ENCODE measurements at regions not wholly inside any gene's neighbourhood (a gene's known extent, or its start where the extent isn't known, plus 50 kb on each side); places are given as distances from the start of the nearest gene placed in this dataset.

DNA sequence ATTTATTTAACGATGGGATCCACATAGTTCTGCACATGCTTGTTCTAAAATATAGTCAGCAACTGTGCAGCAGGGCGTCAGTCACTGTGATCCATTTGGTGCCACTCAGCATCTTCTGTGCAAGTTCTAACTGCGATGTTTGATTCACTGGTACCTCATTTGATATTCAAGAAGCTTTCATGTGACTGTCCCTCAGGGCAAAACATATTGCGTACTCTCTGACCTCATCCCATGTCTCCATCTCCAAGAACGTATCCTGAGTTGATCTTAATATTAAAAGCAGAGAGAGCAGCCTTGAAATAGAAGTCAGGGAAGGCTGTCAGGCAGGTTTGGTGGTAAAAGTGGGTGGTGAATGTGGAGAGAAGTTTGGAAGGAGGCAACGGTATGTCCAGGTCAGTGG lies 116.5 kb upstream of the ATP10B start:
- no peak for TF ChIP-seq NFIC (IDR thresholded peaks at IDR 0.05)
- no peak for TF ChIP-seq FOXM1 (IDR thresholded peaks at IDR 0.05; ENCODE audit: borderline replicate concordance, low read depth)
- TF ChIP-seq CREB1 (IDR thresholded peaks at IDR 0.05; ENCODE audit: low read depth) = no peak
- no peak for TF ChIP-seq TCF12 (IDR thresholded peaks at IDR 0.05; ENCODE audit: low read depth)
- TF ChIP-seq, protein P1, sequence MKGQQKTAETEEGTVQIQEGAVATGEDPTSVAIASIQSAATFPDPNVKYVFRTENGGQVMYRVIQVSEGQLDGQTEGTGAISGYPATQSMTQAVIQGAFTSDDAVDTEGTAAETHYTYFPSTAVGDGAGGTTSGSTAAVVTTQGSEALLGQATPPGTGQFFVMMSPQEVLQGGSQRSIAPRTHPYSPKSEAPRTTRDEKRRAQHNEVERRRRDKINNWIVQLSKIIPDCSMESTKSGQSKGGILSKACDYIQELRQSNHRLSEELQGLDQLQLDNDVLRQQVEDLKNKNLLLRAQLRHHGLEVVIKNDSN (IDR thresholded peaks at IDR 0.05) = no peak
- no peak for TF ChIP-seq RAD21 (IDR thresholded peaks at IDR 0.05; ENCODE audit: low read depth)
- TF ChIP-seq EP300 (IDR thresholded peaks at IDR 0.05; ENCODE audit: borderline replicate concordance) = no peak
- TF ChIP-seq TEAD4 (IDR thresholded peaks at IDR 0.05) = no peak
- TF ChIP-seq CEBPB (IDR thresholded peaks at IDR 0.05) = no peak
- no peak for TF ChIP-seq EGR1 (IDR thresholded peaks at IDR 0.05)
- TF ChIP-seq REST (IDR thresholded peaks at IDR 0.05; ENCODE audit: low read depth) = no peak
- no peak for TF ChIP-seq ZBTB7A (IDR thresholded peaks at IDR 0.05; ENCODE audit: low read depth)
- TF ChIP-seq YY1 (IDR thresholded peaks at IDR 0.05; ENCODE audit: low read depth) = no peak
- TF ChIP-seq TAF1 (IDR thresholded peaks at IDR 0.05; ENCODE audit: low read depth) = no peak
- no peak for TF ChIP-seq MAX (IDR thresholded peaks at IDR 0.05)

DNA sequence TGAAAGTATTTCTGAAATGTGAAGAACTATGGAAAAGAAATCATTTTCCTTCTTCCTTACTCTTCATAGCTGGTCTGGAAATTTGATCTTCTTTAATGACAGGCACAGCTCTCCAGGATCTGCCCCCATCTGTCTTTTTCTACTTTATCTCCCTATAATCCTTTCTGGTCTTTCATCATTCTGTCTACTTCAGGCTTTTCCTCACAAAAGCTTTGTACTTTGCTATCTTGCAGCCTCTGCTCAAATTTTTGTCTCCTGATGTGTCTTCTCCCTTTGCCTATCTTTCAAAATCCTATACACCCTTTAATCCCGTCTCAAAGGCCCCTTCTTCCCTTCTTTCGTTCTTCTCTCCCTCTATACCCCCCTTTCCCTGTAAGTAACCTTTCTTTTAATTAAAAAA lies 114.9 kb upstream of the ATP10B start:
- no peak for TF ChIP-seq TCF12 (IDR thresholded peaks at IDR 0.05; ENCODE audit: low read depth)
- no peak for TF ChIP-seq TEAD4 (IDR thresholded peaks at IDR 0.05)
- TF ChIP-seq RAD21 (IDR thresholded peaks at IDR 0.05; ENCODE audit: low read depth) = no peak
- TF ChIP-seq REST (IDR thresholded peaks at IDR 0.05; ENCODE audit: low read depth) = no peak
- no peak for TF ChIP-seq CEBPB (IDR thresholded peaks at IDR 0.05)
- no peak for TF ChIP-seq CREB1 (IDR thresholded peaks at IDR 0.05; ENCODE audit: low read depth)
- TF ChIP-seq MAX (IDR thresholded peaks at IDR 0.05) = no peak
- no peak for TF ChIP-seq FOXM1 (IDR thresholded peaks at IDR 0.05; ENCODE audit: borderline replicate concordance, low read depth)
- TF ChIP-seq NFIC (IDR thresholded peaks at IDR 0.05) = no peak
- no peak for TF ChIP-seq ZBTB7A (IDR thresholded peaks at IDR 0.05; ENCODE audit: low read depth)
- TF ChIP-seq, protein P1 (IDR thresholded peaks at IDR 0.05) = no peak
- TF ChIP-seq EP300 (IDR thresholded peaks at IDR 0.05; ENCODE audit: borderline replicate concordance) = no peak
- TF ChIP-seq TAF1 (IDR thresholded peaks at IDR 0.05; ENCODE audit: low read depth) = no peak
- TF ChIP-seq YY1 (IDR thresholded peaks at IDR 0.05; ENCODE audit: low read depth) = no peak
- TF ChIP-seq EGR1 (IDR thresholded peaks at IDR 0.05) = no peak

- TF ChIP-seq TEAD4 (IDR thresholded peaks at IDR 0.05) (no peak), CREB1 (IDR thresholded peaks at IDR 0.05; ENCODE audit: low read depth) (no peak), NFIC (IDR thresholded peaks at IDR 0.05) (no peak), REST (IDR thresholded peaks at IDR 0.05; ENCODE audit: low read depth) (no peak), ZBTB7A (IDR thresholded peaks at IDR 0.05; ENCODE audit: low read depth) (no peak), EGR1 (IDR thresholded peaks at IDR 0.05) (no peak), CEBPB (IDR thresholded peaks at IDR 0.05) (no peak), FOXM1 (IDR thresholded peaks at IDR 0.05; ENCODE audit: borderline replicate concordance, low read depth) (no peak), MAX (IDR thresholded peaks at IDR 0.05) (no peak)
- TF ChIP-seq, protein P1 (IDR thresholded peaks at IDR 0.05) = no peak
Observed at GRCh38 chr5:160961761-160962160, 109.8 kb upstream of the ATP10B start.

DNA sequence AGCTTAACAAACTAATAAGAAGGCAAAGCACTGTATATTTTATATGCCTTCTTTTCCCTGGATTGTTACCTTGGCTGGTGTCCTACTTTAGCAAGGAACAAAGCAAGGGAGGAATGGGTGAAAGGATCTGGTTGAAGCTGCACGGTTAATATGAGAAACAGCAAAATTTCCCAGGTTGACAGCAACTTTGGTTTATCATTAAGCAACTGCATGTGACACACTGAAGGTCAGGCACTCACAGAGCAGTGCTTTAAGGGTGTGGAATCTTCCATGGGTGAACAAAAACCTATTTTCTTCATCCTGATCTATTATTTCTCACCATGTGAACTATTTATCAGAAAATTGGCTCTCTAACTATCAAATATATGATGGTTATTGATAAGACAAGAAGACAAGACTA lies 109.0 kb upstream of the ATP10B start:
- TF ChIP-seq ZBTB7A (IDR thresholded peaks at IDR 0.05; ENCODE audit: low read depth) = no peak
- TF ChIP-seq CREB1 (IDR thresholded peaks at IDR 0.05; ENCODE audit: low read depth) = no peak
- no peak for TF ChIP-seq MAX (IDR thresholded peaks at IDR 0.05)
- no peak for TF ChIP-seq RAD21 (IDR thresholded peaks at IDR 0.05; ENCODE audit: low read depth)
- TF ChIP-seq REST (IDR thresholded peaks at IDR 0.05; ENCODE audit: low read depth) = no peak
- no peak for TF ChIP-seq TEAD4 (IDR thresholded peaks at IDR 0.05)
- TF ChIP-seq TAF1 (IDR thresholded peaks at IDR 0.05; ENCODE audit: low read depth) = no peak
- no peak for TF ChIP-seq FOXM1 (IDR thresholded peaks at IDR 0.05; ENCODE audit: borderline replicate concordance, low read depth)
- TF ChIP-seq, protein P1 (IDR thresholded peaks at IDR 0.05) = no peak
- no peak for TF ChIP-seq TCF12 (IDR thresholded peaks at IDR 0.05; ENCODE audit: low read depth)
- no peak for TF ChIP-seq NFIC (IDR thresholded peaks at IDR 0.05)
- no peak for TF ChIP-seq CEBPB (IDR thresholded peaks at IDR 0.05)
- no peak for TF ChIP-seq YY1 (IDR thresholded peaks at IDR 0.05; ENCODE audit: low read depth)
- TF ChIP-seq EGR1 (IDR thresholded peaks at IDR 0.05) = no peak
